Stimulated activated CD8-positive, alpha-beta memory T cell treated with anti-CD3 and anti-CD28 coated beads, Interleukin-7, amount 100 ng/mL, for 48 hours (primary cell): ENCODE measurements at regions not wholly inside any gene's neighbourhood (a gene's known extent, or its start where the extent isn't known, plus 50 kb on each side); places are given as distances from the start of the nearest gene placed in this dataset.
A peak's percentile ranks its signal among the peaks of the same experiment; 100 is the strongest.

Experiments used
- DNase-seq, 2 donors: peaks; one replicate each; pipeline ENCODE4 v3.0.0-alpha.2; 2020; ENCODE audit warnings: low read depth in 1 of 2; ENCODE audit errors: extremely low read depth in 1 of 2

DNA sequence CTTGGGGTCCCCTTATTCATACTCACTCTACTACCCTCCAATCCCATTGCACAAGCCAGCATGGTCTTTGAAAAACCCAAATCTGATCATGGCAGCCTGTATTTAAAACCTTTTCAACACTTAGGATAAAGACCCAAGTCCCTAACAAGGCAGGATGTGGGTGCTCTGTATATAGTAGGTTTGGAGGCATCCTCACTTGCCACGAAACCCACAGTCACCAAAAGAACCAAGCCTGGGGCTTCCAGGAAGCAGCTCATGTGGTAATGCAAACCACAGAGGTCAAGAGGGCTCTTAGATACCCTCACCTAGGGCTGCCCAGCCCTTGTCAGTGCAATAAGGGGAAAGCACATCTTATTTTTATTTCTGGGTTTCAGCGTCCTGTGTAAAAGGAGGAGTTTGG is 218.6 kb upstream of the ASIC2 start:
- no peak for DNase-seq

GRCh38 chr17:33512113-33512512 is 219.0 kb upstream of the ASIC2 start:
- no peak for DNase-seq

- no peak for DNase-seq
Measured at GRCh38 chr17:33513769-33514168, 220.7 kb upstream of the ASIC2 start.

GRCh38 chr17:33514369-33514768 is 221.3 kb upstream of the ASIC2 start:
- DNase-seq, result no peak

DNA sequence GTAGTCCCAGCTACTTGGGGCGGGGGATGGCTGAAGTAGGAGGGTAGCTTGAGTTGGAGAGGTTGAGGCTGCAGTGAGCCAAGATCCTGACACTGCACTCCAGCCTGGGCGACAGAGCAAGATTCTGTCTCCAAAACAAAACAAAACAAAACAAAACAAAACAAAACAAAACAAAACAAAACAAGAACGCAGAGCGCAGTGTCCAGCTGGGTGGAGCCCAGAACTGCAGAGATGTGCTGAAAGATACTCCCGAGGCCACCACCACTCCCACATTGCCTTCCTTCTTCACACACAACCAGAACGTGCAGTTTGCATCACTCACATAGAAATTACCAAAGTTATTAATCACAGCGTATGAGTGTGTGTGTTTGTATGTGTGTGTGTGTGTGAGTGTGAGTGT is 222.9 kb upstream of the ASIC2 start:
- DNase-seq, result no peak

DNA sequence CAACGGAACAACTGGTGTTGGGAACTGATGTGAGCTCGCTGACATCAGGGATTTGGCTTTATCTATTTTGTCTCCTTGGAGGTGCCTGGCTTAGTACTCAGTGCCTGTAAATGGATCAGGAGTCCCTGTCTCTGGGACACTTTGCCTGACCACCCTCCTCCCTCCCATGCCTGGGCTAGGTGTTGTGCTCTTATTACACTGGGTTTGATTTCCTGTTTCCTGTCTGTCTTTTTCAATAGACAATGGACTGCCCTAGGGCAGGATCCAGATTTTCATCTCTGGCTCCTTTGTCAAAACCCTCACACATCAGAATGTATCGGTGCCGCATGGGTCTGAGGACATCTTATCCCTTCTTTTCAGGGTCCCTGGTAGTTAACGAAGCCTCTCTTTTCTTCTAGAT is 223.6 kb upstream of the ASIC2 start:
- no peak for DNase-seq

DNA sequence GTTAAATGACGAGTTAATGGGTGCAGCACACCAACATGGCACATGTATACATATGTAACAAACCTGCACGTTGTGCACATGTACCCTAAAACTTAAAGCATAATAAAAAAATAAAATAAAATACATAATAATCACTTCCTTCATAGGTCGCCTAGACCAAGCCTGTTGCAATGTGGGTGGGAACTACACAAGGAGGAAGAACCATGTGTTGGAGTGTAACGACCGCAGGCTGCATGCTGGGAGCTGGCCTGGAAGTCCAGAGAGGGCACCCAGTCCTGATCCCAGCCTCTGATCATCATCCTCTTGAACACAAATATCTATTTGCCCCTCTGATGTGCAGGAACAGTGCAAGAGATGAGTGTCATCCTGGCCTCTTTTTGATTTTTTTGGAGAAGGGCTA is 224.7 kb upstream of the ASIC2 start:
- no peak for DNase-seq

DNA sequence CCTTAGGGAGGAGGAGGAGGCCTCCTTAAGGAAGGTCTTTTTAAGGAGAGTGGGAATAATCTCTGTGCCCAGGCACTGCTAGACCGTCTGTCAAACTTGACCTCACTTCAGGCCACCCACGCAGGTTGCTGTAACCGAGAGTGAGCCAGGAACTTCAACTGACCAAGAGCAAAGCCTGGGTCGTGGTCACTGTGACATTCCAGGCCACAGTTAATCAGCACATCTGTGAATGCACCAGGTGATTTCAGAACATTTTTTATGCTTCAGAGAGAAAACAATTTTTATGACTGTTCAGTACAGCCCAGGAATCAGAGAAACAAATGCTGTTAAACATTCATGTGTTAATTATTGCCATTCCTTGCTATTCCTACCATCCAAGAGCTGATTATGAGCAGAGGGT is 226.6 kb upstream of the ASIC2 start:
- DNase-seq, result no peak

DNA sequence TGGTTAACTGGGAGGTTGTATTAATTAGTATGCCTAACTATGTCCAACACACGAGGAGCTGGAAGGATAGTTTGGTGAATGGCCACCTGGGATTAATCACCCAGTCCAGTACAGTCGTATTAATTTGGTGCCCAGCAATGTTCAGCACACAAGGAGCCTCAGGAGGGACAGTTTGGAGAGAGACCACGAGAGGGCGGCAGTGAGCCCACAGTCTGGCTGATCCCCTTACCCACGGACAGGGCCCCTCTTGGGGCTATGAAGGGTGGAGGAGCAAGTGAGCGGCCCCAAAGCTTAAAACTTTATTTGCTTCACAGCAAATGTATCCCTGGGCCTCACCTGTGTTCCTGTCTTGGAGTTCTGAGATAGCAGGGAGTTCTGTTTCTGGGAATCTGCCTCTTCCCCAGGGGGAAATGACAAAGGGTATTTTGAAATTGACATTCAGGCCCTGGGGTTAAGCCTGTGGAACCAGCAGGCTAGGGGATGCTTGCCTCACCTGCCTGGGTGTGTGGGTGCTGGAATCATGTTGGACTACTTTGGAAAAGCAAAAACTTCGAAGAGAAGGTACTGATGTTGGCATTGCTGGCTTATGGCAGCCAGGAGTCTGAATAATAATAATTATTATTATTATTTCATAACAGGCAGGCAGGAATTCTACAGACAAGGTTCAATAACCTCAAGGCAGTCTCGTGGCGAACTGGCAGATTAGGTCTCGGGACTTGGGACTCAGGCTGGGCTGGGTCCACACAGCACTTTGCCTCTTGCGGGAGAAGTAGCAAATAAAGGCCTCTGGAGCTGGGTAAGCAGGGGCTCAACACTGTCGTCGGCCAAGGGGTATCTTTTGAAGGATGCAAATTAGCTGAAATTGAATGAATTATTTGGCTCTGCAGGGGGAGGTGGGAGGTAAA is 227.6 kb upstream of the ASIC2 start:
- peak; percentile 2 to 9 for DNase-seq

- DNase-seq, result no peak
Measured at GRCh38 chr17:33521784-33522183, 228.7 kb upstream of the ASIC2 start.

- no peak for DNase-seq
Measured at GRCh38 chr17:33522623-33523022, 229.5 kb upstream of the ASIC2 start.

- DNase-seq, result no peak
Measured at GRCh38 chr17:33523577-33523981, 230.5 kb upstream of the ASIC2 start.

DNA sequence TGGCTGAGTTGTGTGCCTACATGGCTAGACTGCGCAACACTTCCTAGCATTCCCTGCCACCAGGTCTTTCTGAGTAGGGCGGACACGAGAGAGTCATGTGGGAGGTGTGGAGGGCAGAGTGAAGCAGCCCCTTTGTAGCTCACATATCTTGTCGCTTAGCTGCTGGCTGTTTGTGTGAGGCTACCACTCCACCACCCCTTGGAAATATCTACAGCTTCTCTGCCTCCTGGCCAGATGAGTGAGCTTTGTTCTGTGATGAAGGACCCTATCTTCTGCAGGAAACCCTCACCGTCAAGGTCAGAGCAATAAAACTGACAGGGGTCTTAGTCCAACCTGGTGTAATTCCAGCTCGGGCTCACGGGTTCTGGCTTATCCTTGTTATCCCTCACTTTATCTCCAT is 232.1 kb upstream of the ASIC2 start:
- no peak for DNase-seq

DNA sequence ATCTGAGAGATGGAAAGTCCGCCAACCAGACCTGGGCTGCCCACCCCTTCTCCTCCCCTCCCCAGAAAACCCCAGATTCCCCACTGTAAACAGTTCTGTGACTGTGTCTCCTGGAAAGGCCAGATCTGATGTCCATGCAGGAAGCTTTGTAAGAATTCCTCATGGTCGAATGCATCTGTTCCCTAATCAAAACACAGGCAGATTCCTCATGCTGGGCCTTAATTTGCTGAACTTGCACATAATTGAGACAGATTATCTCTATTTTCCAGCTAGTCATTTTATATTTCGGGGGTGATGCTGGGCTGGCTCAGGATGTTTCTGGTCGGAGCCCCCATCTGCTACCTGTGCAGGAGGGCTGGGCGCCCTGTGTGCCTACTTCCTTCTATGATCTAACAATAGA is 233.6 kb upstream of the ASIC2 start:
- DNase-seq, result no peak

DNA sequence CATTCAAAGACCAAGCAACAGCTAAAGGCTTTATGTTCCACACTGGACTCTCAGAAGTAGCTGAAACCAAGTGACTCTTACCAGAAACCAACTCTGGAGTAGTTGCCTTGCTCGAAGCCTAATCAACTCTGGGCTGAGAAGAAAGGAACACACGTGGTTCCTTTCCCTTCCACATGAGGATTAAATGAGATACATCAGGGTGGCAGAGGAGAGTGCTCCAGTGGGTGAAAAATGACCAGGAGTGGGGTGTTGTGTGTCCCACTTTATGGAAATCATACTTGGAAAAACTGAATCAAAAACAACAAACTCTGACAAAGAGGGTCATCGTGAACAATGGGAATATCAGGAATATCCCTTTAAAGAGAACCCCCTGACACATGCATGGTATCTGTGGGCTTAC is 234.2 kb upstream of the ASIC2 start:
- no peak for DNase-seq

DNA sequence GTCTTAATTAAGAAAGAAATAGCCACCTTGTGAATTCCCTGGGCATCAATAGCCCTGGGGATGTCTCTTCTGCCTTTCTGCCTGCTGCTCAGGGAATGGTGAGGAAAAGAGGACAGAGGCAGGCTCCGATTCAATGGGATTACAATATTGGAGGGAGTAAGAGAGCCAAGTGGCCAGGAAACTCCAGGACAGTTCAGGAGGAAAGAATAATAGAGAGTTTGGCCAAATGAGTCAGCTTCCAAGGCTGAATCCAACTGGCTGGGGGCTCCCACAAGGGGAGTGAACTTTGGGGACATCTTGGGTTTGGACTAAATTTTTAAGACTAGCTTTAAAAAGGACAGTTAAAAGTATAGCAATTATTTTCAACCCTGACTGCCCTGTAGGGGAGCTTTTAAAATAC is 235.8 kb upstream of the ASIC2 start:
- no peak for DNase-seq

GRCh38 chr17:33529816-33530215 is 236.7 kb upstream of the ASIC2 start:
- DNase-seq, result no peak

DNA sequence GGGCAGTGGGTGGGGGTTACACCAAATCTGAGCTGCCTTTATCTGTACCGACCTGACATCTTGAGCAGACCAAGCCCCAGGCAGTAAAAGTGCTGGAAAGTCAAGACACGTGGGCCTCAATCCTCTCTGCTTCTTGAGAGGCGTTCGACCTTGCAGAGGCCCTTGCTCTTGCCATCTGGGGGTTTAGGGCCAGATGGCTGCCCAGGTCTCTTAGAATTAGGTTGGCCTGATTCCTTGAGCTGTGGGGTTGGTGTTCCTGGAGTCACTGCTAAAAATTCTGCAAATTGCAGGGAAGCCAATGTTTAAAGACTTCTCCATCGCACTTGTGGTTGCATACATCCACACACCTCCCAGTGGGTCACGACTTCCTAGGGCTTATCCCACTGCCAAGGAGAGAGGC is 238.2 kb upstream of the ASIC2 start:
- no peak for DNase-seq

GRCh38 chr17:33534087-33534486 is 241.0 kb upstream of the ASIC2 start:
- DNase-seq, result no peak

- no peak for DNase-seq
Measured at GRCh38 chr17:33545124-33545523, 252.0 kb upstream of the ASIC2 start.

- no peak for DNase-seq
Measured at GRCh38 chr17:33550261-33550660, 257.2 kb upstream of the ASIC2 start.

GRCh38 chr17:33551075-33551474 is 258.0 kb upstream of the ASIC2 start:
- no peak for DNase-seq

DNA sequence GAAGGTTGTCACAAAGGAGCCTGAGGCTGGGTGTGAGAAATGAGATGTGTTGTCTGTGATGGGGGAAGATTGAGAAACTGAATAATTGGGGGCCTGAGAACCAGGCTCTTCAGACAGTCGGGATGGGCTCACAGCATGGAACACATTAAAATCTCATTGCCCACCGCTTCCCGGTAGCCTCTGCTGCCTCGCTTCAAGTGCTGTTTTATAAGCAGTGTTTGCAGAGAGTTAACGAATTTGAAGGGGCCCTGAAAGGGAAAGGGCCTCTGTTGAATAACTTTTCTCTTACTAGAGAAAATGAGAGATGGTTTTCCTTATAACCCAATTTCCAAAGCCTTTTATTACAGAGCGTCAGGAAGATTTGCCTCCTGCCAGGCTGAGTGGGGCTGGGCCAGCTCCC is 258.8 kb upstream of the ASIC2 start:
- no peak for DNase-seq
